CD4-positive, alpha-beta T cell (primary cell): ENCODE measurements at regions not wholly inside any gene's neighbourhood (a gene's known extent, or its start where the extent isn't known, plus 50 kb on each side); places are given as distances from the start of the nearest gene placed in this dataset.

Experiments used
- ATAC-seq: fragments of 200-7000 bp; cut with Tn5 transposase; one replicate; pipeline ENCODE4 v1.10.0; 2022; ENCODE audit warnings: mild to moderate bottlenecking; ENCODE audit not compliant: poor library complexity
- CTCF ChIA-PET: fragments of 350-600 bp; sonication (Branson Sonifier 250); formaldehyde crosslinking; loops from one replicate; lab custom pipeline; 2021; ENCODE audit warnings: antibody characterized with exemption, inconsistent platforms; lab: Charles Lee
- POLR2A ChIA-PET: fragments of 350-600 bp; sonication (Branson Sonifier 250); formaldehyde crosslinking; loops from one replicate; lab custom pipeline; 2021; ENCODE audit warnings: antibody characterized with exemption, inconsistent platforms; lab: Charles Lee
- DNase-seq, 14 experiments: peaks; one replicate each; pipeline ENCODE4 v3.0.0-alpha.2; 2013 to 2020; ENCODE audit warnings: mixed read lengths in 2 of 14
- H3K27ac ChIP-seq, 2 donors: one replicate each; pipeline versions ENCODE4 v1.5.1 to v1.7.0; 2013; ENCODE audit warnings: low read length in 2 of 2, low read depth in 1 of 2, mild to moderate bottlenecking in 1 of 2
- H3K27me3 ChIP-seq, 2 experiments: 1 replicate in 1 of 2; 2 replicates in 1 of 2; pipeline versions ENCODE4 v1.6.1 to v1.7.0; 2013; ENCODE audit warnings: low read length in 2 of 2, control low read depth in 1 of 2, mild to moderate bottlenecking in 1 of 2, moderate library complexity in 1 of 2; ENCODE audit not compliant: insufficient read depth in 2 of 2, control insufficient read depth in 1 of 2
- H3K36me3 ChIP-seq: one replicate; pipeline ENCODE4 v1.6.1; 2013; ENCODE audit warnings: low read length, control low read depth; ENCODE audit not compliant: insufficient read depth
- H3K4me1 ChIP-seq: one replicate; pipeline ENCODE4 v1.6.1; 2013; ENCODE audit warnings: low read length, control low read depth; ENCODE audit not compliant: insufficient read depth
- H3K4me3 ChIP-seq: one replicate; pipeline ENCODE4 v1.5.1; 2013; ENCODE audit warnings: mild to moderate bottlenecking, low read length, moderate library complexity
- H3K9me3 ChIP-seq, 2 experiments: 1 replicate in 1 of 2; 2 replicates in 1 of 2; pipeline versions ENCODE4 v1.6.1 to v1.7.0; 2013; ENCODE audit warnings: low read length in 2 of 2, mild to moderate bottlenecking in 2 of 2, control low read depth in 1 of 2, moderate library complexity in 1 of 2; ENCODE audit not compliant: control insufficient read depth in 1 of 2, insufficient read depth in 1 of 2
- H3K27ac Mint-ChIP-seq: one replicate; pipeline ENCODE4 v1.8.0; 2020; ENCODE audit warnings: mixed read lengths
- H3K27me3 Mint-ChIP-seq: one replicate; pipeline ENCODE4 v1.8.0; 2021; ENCODE audit warnings: mixed read lengths
- H3K36me3 Mint-ChIP-seq: one replicate; pipeline ENCODE4 v1.8.0; 2021; ENCODE audit warnings: low read depth, mixed read lengths
- H3K4me1 Mint-ChIP-seq: one replicate; pipeline ENCODE4 v1.8.0; 2021; ENCODE audit warnings: low read depth, mixed read lengths
- H3K4me3 Mint-ChIP-seq: one replicate; pipeline ENCODE4 v1.8.0; 2020; ENCODE audit warnings: mild to moderate bottlenecking, mixed read lengths
- H3K9me3 Mint-ChIP-seq: one replicate; pipeline ENCODE4 v1.8.0; 2020; ENCODE audit warnings: mixed read lengths
- CTCF ChIP-seq: fragments of 200-600 bp; IDR thresholded peaks from one replicate; pipeline ENCODE4 v1.8.0; 2022; ENCODE audit warnings: antibody characterized with exemption, mild to moderate bottlenecking
- intact Hi-C, 2 experiments: fragments of 100-400 bp; cut with DNase I in 1 of 2; cut with micrococcal nuclease in 1 of 2; formaldehyde crosslinking; loops; one replicate each; pipeline versions ENCODE4 v1.15.1 to v1.9.0; 2023 to 2025; cut with DNase I, micrococcal nuclease

- POLR2A ChIA-PET, result no interaction called here
Observed at GRCh38 chr20:4095639-4096038, 53.0 kb upstream of the SMOX start.

GRCh38 chr20:4091490-4092479 lies 56.8 kb upstream of the SMOX start:
- Mint-ChIP-seq H3K36me3 (no peaks in the 10 kb centered on the region), H3K4me3 (no peak overlapping the region), H3K9me3 (peaks cover 2% of the 10 kb centered on the region), H3K27me3 (peaks cover 16% of the 10 kb centered on the region), H3K4me1 (no peaks in the 10 kb centered on the region), H3K27ac (no peak overlapping the region)
- ATAC-seq, result no peak
- peak; percentile 59 for TF ChIP-seq CTCF
- Histone ChIP-seq H3K4me1 (no peaks in the 10 kb centered on the region), H3K4me3 (no peak overlapping the region), H3K27me3 (no peaks in the 10 kb centered on the region), H3K36me3 (no peaks in the 10 kb centered on the region), H3K9me3 (no peaks in the 10 kb centered on the region), H3K27ac (no peak overlapping the region)
- POLR2A ChIA-PET, result no interaction called here
- CTCF ChIA-PET, result interaction anchor here (0.7 to 1.3 kb wide), 3 partner anchors 9 to 222 kb away, joined by 3 to 4 read pairs (median 3); no protein-coding TSS in a partner anchor
- peak in 10 of 14 experiments; percentile 22 to 65 (median 42) for DNase-seq
- intact Hi-C loops, result loop anchor here in 1 of 2 experiments (2.0 kb wide), 1 partner anchor 415 kb away; no protein-coding TSS in a partner anchor

More at GRCh38 chr20:4095639-4096038, 53.0 kb upstream of the SMOX start:
- Mint-ChIP-seq H3K36me3 (no peaks in the 10 kb centered on the region), H3K27me3 (peaks cover 16% of the 10 kb centered on the region), H3K4me3 (no peak overlapping the region), H3K4me1 (no peaks in the 10 kb centered on the region), H3K27ac (no peak overlapping the region), H3K9me3 (peaks cover 2% of the 10 kb centered on the region)
- Histone ChIP-seq H3K4me1 (no peaks in the 10 kb centered on the region), H3K4me3 (no peak overlapping the region), H3K36me3 (no peaks in the 10 kb centered on the region), H3K9me3 (no peaks in the 10 kb centered on the region), H3K27me3 (no peaks in the 10 kb centered on the region), H3K27ac (no peak overlapping the region)
- CTCF ChIA-PET, result interaction anchor here (1.5 kb wide), 1 partner anchor 11 kb away, joined by 3 read pairs; no protein-coding TSS in a partner anchor
- DNase-seq, result no peak
- no peak for TF ChIP-seq CTCF
- intact Hi-C loops, result no loop called here
- ATAC-seq, result no peak

- no peak for ATAC-seq
- peak in 2 of 14 experiments; percentile 31 to 48 for DNase-seq
- Histone ChIP-seq H3K36me3 (no peaks in the 10 kb centered on the region), H3K27ac (no peak overlapping the region), H3K27me3 (no peaks in the 10 kb centered on the region), H3K9me3 (no peaks in the 10 kb centered on the region), H3K4me1 (no peaks in the 10 kb centered on the region), H3K4me3 (no peak overlapping the region)
- ChIA-PET CTCF (interaction anchor here (1.3 kb wide), 1 partner anchor 8 kb away, joined by 4 read pairs; no protein-coding TSS in a partner anchor), POLR2A (no interaction called here)
- Mint-ChIP-seq H3K4me3 (no peak overlapping the region), H3K4me1 (no peaks in the 10 kb centered on the region), H3K9me3 (peaks cover 2% of the 10 kb centered on the region), H3K27me3 (peaks cover 16% of the 10 kb centered on the region), H3K36me3 (no peaks in the 10 kb centered on the region), H3K27ac (no peak overlapping the region)
- intact Hi-C loops, result no loop called here
- TF ChIP-seq CTCF, result no peak
Observed at GRCh38 chr20:4090756-4091489, 57.7 kb upstream of the SMOX start.
